T-helper 2 cell treated with Interferon-gamma antibody and Interleukin-4, amounts not matched to agents 5 μg/mL and 100 μg/mL, for 36 hours (primary cell): ENCODE measurements at regions not wholly inside any gene's neighbourhood (a gene's known extent, or its start where the extent isn't known, plus 50 kb on each side); places are given as distances from the start of the nearest gene placed in this dataset.

Source experiments
- DNase-seq: peaks from one replicate; pipeline ENCODE4 v3.0.0; 2021; ENCODE audit warnings: low spot score
- H3K27ac Mint-ChIP-seq: one replicate; pipeline ENCODE4 v1.8.0; 2021; ENCODE audit warnings: mild to moderate bottlenecking, mixed read lengths
- H3K27me3 Mint-ChIP-seq: one replicate; pipeline ENCODE4 v1.8.0; 2021; ENCODE audit warnings: low read depth, mixed read lengths
- H3K36me3 Mint-ChIP-seq: one replicate; pipeline ENCODE4 v1.8.0; 2021; ENCODE audit warnings: low read depth, mixed read lengths
- H3K4me1 Mint-ChIP-seq: one replicate; pipeline ENCODE4 v1.8.0; 2021; ENCODE audit warnings: low read depth, mixed read lengths
- H3K4me3 Mint-ChIP-seq: one replicate; pipeline ENCODE4 v1.8.0; 2022; ENCODE audit warnings: mild to moderate bottlenecking, moderate library complexity, mixed read lengths
- H3K9me3 Mint-ChIP-seq: one replicate; pipeline ENCODE4 v1.8.0; 2021; ENCODE audit warnings: mixed read lengths

DNA sequence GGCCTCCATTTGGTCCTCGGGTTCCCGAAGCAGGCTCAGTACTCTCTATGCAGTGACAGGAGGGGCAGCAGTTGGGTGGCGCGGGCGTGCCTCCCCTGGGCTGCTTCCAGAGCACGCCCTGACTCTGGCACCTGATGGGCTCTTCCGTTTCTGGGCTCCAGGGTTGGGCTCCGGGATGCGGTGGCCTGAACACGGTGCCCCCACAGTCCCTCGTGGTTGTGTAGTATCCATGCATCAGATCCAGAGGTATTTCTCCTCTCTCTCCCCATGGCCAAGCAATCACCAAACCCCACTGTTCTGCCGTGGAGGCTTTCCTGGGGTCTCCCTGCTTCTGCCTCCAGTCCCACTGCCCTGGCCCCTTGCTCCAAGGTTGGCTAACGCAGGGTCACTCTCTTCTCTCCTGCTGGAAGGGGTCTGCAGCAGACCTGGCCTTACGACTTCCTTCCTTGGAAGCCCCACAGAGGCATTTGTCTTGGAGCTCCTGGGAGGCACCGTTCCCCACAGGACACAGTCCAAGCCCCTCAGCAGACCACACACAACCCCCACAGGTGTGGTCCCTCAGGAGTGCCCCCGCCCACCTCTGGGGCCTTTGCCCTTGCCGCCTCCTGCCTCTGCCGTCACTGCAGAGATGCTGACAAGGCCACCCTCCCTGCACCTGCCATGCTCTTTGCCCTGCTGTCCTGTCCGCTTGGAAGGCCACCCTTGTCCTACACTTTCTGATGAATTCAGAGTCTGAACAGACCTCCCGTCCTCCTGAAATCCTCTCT is 136.6 kb upstream of the ASB18 start:
- no peak for DNase-seq
- Mint-ChIP-seq H3K27me3 (peaks cover 2% of the 10 kb centered on the region), H3K4me1 (no peaks in the 10 kb centered on the region), H3K4me3 (no peak overlapping the region), H3K9me3 (no peaks in the 10 kb centered on the region), H3K36me3 (no peaks in the 10 kb centered on the region), H3K27ac (no peak overlapping the region)

DNA sequence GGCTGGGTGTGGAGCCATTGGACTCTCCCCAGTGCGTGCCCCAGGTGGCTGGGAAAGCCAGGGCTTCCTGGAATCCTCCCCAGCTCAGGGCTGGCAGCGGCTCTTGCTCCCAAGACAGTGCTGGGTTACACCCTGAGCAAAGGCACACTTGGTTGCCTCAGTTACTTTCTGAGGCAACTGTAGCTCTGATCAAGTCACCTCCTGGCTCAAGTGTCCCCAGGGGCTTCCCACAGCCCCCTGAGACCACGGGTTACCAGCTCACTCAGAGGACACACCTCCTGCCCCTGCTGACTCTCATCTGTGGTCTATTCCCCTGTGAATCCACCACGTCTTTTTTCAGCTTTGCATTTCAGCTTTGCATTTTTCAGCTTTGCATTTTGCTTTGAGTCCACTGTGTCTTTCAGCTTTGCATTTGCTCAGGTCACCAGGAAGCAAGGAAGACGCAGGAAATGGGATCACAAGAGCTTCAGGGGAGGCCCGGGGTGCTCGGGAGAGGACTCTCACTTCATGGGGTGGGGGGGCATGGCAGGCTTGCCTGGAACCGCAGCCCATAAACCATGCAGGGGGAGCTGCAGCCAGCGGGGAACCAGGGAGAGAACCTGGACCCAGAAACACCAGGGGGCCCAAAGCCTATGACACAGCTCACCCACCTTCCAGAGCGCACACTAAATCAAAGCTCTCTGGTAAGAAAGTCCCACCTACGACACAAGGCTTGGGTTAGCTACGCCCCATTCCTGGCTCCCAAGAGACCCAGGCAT is 138.0 kb upstream of the ASB18 start:
- Mint-ChIP-seq H3K4me1 (no peaks in the 10 kb centered on the region), H3K9me3 (no peaks in the 10 kb centered on the region), H3K4me3 (no peak overlapping the region)

DNA sequence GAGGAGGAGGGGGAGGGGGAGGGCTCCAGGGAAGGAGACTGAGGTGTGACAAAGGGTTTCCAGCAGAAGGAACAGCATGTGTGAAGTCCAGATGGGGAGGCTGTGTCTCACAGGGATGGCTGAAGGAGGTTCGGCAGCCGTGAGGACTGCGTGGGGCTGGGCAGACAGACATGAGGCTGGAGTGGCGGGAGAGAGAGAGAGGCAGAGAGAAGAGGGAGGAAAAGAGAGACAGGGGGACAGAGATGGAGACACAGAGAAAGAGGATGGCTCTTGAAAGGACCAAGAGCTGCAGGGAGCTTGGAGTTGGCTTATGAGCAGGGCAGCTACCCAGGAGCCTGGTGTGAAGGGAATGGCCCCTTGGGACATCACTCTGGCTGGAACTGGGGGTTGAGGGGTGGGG is 138.9 kb upstream of the ASB18 start:
- Mint-ChIP-seq H3K27ac (no peak overlapping the region), H3K27me3 (peaks cover 2% of the 10 kb centered on the region), H3K4me1 (no peaks in the 10 kb centered on the region), H3K36me3 (no peaks in the 10 kb centered on the region), H3K9me3 (no peaks in the 10 kb centered on the region), H3K4me3 (no peak overlapping the region)
- no peak for DNase-seq

More for the DNA sequence above, 138.0 kb upstream of the ASB18 start:
- H3K27me3 Mint-ChIP-seq, result peaks cover 2% of the 10 kb centered on the region
- H3K36me3 Mint-ChIP-seq, result no peaks in the 10 kb centered on the region
- no peak for DNase-seq
- no peak overlapping the region for H3K27ac Mint-ChIP-seq

DNA sequence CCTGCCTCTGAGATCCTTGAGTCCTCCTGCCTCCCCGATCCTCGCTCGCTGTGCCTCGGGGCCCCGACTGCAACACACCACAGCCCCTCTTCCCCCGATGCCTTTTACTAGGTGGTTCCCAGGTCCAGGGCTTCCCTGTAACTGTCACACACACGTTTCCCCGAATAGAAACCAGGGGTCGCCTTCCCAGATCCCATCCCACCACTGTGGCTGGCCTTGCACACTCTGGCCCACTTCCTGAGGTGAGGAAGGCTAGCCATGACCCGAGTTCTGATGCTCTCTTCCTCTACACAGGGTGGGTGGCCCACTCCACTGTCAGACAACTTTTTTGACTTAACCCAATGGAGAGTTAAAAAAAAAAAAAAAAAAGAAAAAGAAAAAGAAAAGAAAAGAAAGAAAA is 139.6 kb upstream of the ASB18 start:
- H3K27me3 Mint-ChIP-seq, result peaks cover 2% of the 10 kb centered on the region
- H3K9me3 Mint-ChIP-seq, result no peaks in the 10 kb centered on the region
- no peak for DNase-seq
- H3K36me3 Mint-ChIP-seq, result no peaks in the 10 kb centered on the region
- H3K27ac Mint-ChIP-seq, result no peak overlapping the region
- H3K4me1 Mint-ChIP-seq, result no peaks in the 10 kb centered on the region
- no peak overlapping the region for H3K4me3 Mint-ChIP-seq

DNA sequence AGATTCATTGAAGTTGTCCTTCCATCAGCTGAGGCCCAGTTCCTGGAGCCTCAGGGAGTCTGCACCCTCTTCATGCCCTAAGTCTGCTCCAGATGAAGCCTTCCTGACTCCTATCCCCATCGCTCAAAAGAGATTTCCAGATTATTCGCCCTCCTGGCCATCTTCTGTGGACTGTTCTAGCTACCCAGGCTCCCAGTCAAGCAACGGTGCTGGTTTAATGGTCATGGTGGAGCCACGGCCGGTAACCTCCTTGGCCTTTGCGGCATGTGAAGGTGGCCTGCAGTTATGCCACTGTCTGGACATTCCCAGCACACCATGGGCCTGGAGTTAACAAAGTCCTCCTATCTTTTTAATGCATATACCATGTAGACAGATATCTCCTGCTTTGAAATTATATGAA is 140.1 kb upstream of the ASB18 start:
- no peak for DNase-seq
- Mint-ChIP-seq H3K9me3 (no peaks in the 10 kb centered on the region), H3K36me3 (no peaks in the 10 kb centered on the region), H3K4me3 (no peak overlapping the region), H3K4me1 (no peaks in the 10 kb centered on the region), H3K27me3 (peaks cover 2% of the 10 kb centered on the region), H3K27ac (no peak overlapping the region)

DNA sequence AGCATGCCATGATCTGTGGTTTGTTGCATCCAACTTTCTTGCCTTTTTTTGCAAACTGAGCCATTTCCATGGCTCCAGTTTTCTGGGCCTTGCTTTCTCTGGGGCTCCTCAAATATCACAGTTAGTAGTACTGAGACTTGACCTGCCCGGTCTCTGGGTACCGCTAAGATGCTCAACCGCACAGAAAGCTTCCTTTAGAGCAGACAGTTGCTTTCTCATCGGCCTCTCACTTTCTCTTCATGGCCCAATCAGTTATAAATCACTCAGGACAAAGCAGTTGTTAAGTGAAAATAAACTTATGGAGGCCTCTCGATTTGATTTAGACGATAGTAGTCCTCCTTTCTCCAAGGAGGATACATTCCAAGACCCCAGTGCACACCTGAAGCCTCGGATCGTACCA is 141.2 kb upstream of the ASB18 start:
- no peak overlapping the region for H3K27ac Mint-ChIP-seq
- H3K27me3 Mint-ChIP-seq, result peaks cover 2% of the 10 kb centered on the region
- no peaks in the 10 kb centered on the region for H3K4me1 Mint-ChIP-seq
- no peaks in the 10 kb centered on the region for H3K36me3 Mint-ChIP-seq
- DNase-seq, result no peak
- no peak overlapping the region for H3K4me3 Mint-ChIP-seq
- H3K9me3 Mint-ChIP-seq, result no peaks in the 10 kb centered on the region

DNA sequence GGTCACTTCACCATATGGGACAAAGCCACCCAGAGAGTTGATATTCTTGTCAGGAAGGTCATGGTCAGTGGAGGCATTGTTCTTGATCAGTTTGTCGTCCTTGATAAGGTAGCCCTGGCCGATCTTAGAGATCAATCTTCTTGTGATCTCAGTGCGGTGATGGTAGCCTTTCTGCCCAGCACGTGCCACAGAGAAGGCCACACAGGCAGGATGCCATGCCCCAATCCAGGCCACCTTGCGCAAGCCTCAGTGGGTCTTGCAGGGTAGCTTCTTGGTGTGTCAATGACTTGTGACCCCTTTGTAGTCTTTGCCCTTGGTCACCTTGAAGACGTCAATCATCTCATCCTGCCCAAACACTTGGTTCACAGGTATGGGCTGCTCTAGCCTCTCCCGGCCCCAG is 143.9 kb upstream of the ASB18 start:
- DNase-seq, result no peak
- Mint-ChIP-seq H3K27me3 (peaks cover under 1% of the 10 kb centered on the region), H3K9me3 (peaks cover 5% of the 10 kb centered on the region), H3K36me3 (no peaks in the 10 kb centered on the region), H3K27ac (no peak overlapping the region), H3K4me1 (no peaks in the 10 kb centered on the region), H3K4me3 (no peak overlapping the region)

DNA sequence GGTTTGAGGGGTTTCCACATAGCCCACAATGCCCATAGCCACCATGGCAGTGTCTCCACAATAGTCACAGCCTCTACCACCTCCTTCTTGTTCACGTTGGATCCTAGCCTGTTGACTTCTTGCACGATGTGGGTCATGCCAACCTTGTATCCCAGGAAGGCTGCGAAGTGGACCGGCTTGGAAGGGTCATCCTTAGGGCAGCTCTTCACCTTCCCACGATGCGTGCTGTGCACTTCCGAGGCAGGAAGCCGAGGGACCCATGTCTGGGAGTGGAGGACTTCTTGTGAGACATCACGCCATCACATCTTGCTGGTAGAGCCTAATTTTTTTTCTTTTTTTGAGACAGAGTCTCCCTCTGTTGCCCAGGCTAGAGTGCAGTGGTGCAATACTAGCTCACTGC is 144.6 kb upstream of the ASB18 start:
- no peak overlapping the region for H3K4me3 Mint-ChIP-seq
- peaks cover 3% of the 10 kb centered on the region for H3K27me3 Mint-ChIP-seq
- H3K9me3 Mint-ChIP-seq, result peaks cover 5% of the 10 kb centered on the region
- DNase-seq, result no peak
- no peak overlapping the region for H3K27ac Mint-ChIP-seq
- no peaks in the 10 kb centered on the region for H3K36me3 Mint-ChIP-seq
- H3K4me1 Mint-ChIP-seq, result no peaks in the 10 kb centered on the region

DNA sequence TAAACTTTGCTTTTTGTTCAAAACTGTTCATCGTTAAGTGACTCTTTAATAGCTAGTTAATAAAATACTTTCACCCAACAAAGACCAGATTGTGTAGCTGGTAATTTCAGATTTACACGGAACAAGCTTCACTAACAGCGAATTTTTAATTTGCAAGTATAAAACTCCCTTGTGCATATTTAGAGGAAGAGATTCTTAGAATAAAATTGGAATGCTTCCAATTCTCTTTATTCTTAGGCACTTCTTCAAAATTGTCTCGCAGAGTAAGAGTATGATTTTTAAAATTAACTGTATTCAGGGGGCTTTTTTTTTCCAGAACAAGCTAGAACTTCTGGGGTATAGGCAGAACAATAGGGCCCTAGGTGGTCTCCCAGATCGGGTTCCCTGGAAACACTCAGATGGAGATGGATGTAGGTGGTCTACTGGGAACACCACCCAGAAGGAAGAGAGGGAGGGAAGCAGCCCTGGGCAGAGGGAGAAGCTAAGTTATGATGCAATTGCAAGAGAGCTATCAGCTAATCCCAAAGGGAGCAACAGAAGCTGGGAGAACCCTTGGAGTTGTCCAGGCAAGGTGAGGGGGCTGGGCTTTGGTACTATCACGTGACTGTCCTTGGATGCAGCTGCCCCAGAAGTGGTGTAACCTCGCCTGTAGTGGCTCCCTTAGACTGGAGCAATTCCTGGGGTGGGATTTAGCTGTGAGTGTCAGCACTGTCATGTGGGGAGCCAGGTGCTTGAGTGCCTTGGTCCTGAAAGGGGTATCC is 151.7 kb upstream of the ASB18 start:
- H3K9me3 Mint-ChIP-seq, result peaks cover 5% of the 10 kb centered on the region
- DNase-seq, result no peak

DNA sequence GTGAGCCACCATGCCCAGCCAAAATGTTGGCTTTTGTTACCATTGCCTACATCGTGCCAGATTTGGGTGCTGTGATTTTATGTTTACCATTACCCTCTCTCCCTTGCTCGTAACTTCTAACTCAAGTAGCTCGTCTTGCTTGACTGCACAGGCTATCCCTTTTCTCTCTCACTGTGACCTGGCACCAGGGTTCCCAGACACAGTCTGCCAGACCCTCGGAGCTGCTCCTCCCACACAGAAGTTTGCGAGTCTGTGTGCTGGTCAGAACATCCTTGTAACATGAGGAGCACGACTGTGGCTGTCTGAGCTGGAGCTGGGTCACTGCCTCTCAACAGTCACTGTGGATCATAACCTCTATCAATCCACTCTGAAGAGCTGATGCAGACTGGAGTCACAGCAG is 152.5 kb upstream of the ACKR3 start:
- no peaks in the 10 kb centered on the region for H3K4me1 Mint-ChIP-seq
- peaks cover 7% of the 10 kb centered on the region for H3K27me3 Mint-ChIP-seq
- no peaks in the 10 kb centered on the region for H3K36me3 Mint-ChIP-seq
- peaks cover 4% of the 10 kb centered on the region for H3K9me3 Mint-ChIP-seq
- DNase-seq, result no peak
- no peak overlapping the region for H3K27ac Mint-ChIP-seq
- no peak overlapping the region for H3K4me3 Mint-ChIP-seq

More for the DNA sequence above, 151.7 kb upstream of the ASB18 start:
- Mint-ChIP-seq H3K36me3 (no peaks in the 10 kb centered on the region), H3K27ac (no peak overlapping the region), H3K4me3 (no peak overlapping the region), H3K4me1 (no peaks in the 10 kb centered on the region), H3K27me3 (peaks cover 4% of the 10 kb centered on the region)

DNA sequence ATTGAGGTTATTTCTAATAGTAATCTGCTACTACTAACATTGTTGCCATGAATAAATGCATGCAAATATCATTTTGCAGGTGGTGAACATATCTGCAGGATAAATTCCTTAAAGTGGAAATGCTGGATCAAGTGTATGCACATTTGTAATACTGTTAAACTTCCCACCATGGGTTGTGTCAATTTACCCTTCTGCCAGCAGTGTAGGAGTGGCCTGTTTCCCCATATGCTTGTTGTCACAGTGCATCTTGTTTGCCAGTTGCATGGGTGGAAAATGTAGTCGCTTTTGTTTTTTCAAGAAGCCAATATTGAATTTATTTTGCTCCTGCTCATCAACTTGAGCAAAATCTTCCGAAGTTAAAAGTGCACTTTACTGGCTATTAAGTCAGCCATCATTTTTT is 139.0 kb upstream of the ACKR3 start:
- Mint-ChIP-seq H3K4me1 (no peaks in the 10 kb centered on the region), H3K36me3 (no peaks in the 10 kb centered on the region), H3K4me3 (no peak overlapping the region), H3K9me3 (no peaks in the 10 kb centered on the region), H3K27me3 (peaks cover 1% of the 10 kb centered on the region), H3K27ac (no peak overlapping the region)
- no peak for DNase-seq

DNA sequence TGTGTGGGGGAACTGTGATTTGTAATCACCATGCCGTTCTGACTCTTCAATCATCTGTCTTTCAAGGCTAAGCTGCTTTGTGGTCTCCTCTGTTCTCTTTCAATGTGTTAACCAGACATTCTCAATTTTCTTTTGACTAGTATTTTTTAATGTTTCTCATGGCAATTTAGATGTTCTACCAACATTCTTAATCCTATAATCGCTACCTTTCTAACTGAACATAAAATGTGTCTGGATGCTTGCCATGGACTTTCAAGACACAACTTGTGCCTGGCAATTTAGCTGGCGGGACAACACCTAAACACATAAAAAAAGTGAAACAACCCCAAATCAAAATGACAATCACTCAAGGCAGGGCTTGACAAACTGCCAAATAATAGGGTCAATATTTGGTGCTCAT is 135.0 kb upstream of the ACKR3 start:
- no peaks in the 10 kb centered on the region for H3K4me1 Mint-ChIP-seq
- no peak overlapping the region for H3K27ac Mint-ChIP-seq

DNA sequence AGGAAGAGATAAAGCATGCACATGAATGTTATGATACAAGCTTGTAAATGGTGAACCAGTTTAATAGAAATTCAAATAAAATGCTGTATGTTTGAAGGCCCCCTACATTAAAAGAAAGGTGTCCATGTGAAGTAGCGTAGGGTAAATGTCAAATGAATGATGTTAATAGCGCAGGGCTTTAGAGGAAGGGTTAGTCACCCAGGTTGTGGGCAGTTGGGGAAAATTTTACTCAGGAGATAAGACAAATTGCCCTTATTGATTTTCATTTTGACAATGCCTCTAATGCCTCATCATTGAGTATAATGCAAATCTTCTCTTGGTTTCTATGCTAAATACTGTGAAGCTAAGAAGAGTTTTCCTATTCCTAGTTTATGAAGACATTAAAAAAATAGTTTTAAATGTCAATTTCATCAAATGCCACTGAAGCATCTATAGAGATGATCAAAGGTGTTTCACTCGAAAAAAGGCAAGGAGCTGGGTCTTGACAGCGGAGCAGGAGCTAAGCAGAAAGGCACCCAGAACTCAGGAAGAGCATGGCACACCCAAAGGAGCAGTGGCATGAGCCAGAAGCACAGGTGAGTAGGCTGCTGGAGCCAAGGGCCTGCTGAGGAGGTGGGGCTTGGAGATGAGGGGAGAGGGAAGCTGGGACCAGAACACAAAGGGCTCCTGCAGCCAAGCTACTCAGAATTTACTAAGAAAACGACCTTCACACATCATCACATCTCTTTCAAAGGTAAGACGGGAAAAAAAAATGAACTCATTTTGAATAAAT is 129.3 kb upstream of the ACKR3 start:
- Mint-ChIP-seq H3K27me3 (peaks cover 5% of the 10 kb centered on the region), H3K27ac (no peak overlapping the region), H3K4me1 (no peaks in the 10 kb centered on the region), H3K4me3 (no peak overlapping the region), H3K36me3 (no peaks in the 10 kb centered on the region), H3K9me3 (no peaks in the 10 kb centered on the region)
- no peak for DNase-seq

More for the DNA sequence above, 135.0 kb upstream of the ACKR3 start:
- Mint-ChIP-seq H3K36me3 (no peaks in the 10 kb centered on the region), H3K9me3 (no peaks in the 10 kb centered on the region), H3K27me3 (no peaks in the 10 kb centered on the region), H3K4me3 (no peak overlapping the region)
- DNase-seq, result no peak
